Fibroblast of the aortic adventitia (primary cell): ENCODE measurements at regions not wholly inside any gene's neighbourhood (a gene's known extent, or its start where the extent isn't known, plus 50 kb on each side); places are given as distances from the start of the nearest gene placed in this dataset.

Experiments
- DNase-seq: peaks from one replicate; pipeline ENCODE4 v3.0.0-alpha.2; 2010; ENCODE audit warnings: low read depth
- H3K4me3 ChIP-seq: 2 replicates; pipeline ENCODE4 v1.5.1; 2011; ENCODE audit warnings: low read depth, mild to moderate bottlenecking, control low read depth, low read length, moderate library complexity
- CTCF ChIP-seq: IDR thresholded peaks from 2 replicates; pipeline ENCODE4 v1.5.1; 2011; ENCODE audit warnings: mild to moderate bottlenecking, low read length, control low read depth, inconsistent platforms; ENCODE audit not compliant: insufficient read depth

- no peak for DNase-seq
- TF ChIP-seq CTCF: no peak
- no peak overlapping the region for H3K4me3 ChIP-seq
Observed at GRCh38 chr3:194011807-194012206, 124.1 kb upstream of the HES1 start.

GRCh38 chr3:194013928-194014327 lies 122.0 kb upstream of the HES1 start:
- TF ChIP-seq CTCF: no peak
- no peak for DNase-seq
- H3K4me3 ChIP-seq: no peak overlapping the region

- no peak for TF ChIP-seq CTCF
- DNase-seq: no peak
- no peak overlapping the region for H3K4me3 ChIP-seq
Observed at GRCh38 chr3:194014756-194015155, 121.2 kb upstream of the HES1 start.

GRCh38 chr3:194019398-194020165 lies 116.4 kb upstream of the HES1 start:
- no peak for TF ChIP-seq CTCF
- DNase-seq: no peak
- no peak overlapping the region for H3K4me3 ChIP-seq

- TF ChIP-seq CTCF: no peak
- DNase-seq: no peak
- H3K4me3 ChIP-seq: no peak overlapping the region
Observed at GRCh38 chr3:194022052-194022451, 113.9 kb upstream of the HES1 start.

- TF ChIP-seq CTCF: no peak
- no peak overlapping the region for H3K4me3 ChIP-seq
- no peak for DNase-seq
Observed at GRCh38 chr3:194022816-194023215, 113.1 kb upstream of the HES1 start.
